Keratinocyte (primary cell): ENCODE measurements at regions not wholly inside any gene's neighbourhood (a gene's known extent, or its start where the extent isn't known, plus 50 kb on each side); places are given as distances from the start of the nearest gene placed in this dataset.

Source experiments
- DNase-seq: peaks from one replicate; pipeline ENCODE4 v3.0.0-alpha.2; 2011; ENCODE audit warnings: low read depth, missing footprints, low spot score
- FAIRE-seq: peaks from 2 replicates; lab custom pipeline; 2011; peaks lifted over from hg19 to GRCh38; lab: Jason Lieb, UNC
- H2AFZ ChIP-seq: 2 replicates; pipeline ENCODE4 v1.6.0; 2012; ENCODE audit warnings: low read length, control low read depth, inconsistent platforms; ENCODE audit not compliant: control insufficient read depth
- H3K27ac ChIP-seq: 2 replicates; pipeline ENCODE4 v1.5.1; 2011; ENCODE audit warnings: low read length; ENCODE audit not compliant: control insufficient read depth, insufficient read depth
- H3K27me3 ChIP-seq: 3 replicates; pipeline ENCODE4 v1.6.0; 2011; ENCODE audit warnings: low read length; ENCODE audit not compliant: control insufficient read depth, insufficient read depth; ENCODE audit errors: extremely low read depth
- H3K36me3 ChIP-seq, 2 experiments: 2 replicates in 1 of 2; 3 replicates in 1 of 2; pipeline ENCODE4 v1.5.1; 2011; ENCODE audit warnings: low read length in 2 of 2, mild to moderate bottlenecking in 1 of 2; ENCODE audit not compliant: control insufficient read depth in 2 of 2, insufficient read depth in 2 of 2; ENCODE audit errors: extremely low read depth in 1 of 2
- H3K4me1 ChIP-seq: 3 replicates; pipeline ENCODE4 v1.5.1; 2011; ENCODE audit warnings: low read length; ENCODE audit not compliant: control insufficient read depth, insufficient read depth; ENCODE audit errors: extremely low read depth
- H3K4me2 ChIP-seq: 3 replicates; pipeline ENCODE4 v1.6.0; 2011; ENCODE audit warnings: low read depth, low read length; ENCODE audit not compliant: control insufficient read depth, insufficient read depth; ENCODE audit errors: extremely low read depth
- H3K4me3 ChIP-seq, 3 experiments: fragments of 200-600 bp in 1 of 3; sonication (generic) in 1 of 3; 2 replicates in 2 of 3; 3 replicates in 1 of 3; pipeline ENCODE4 v1.5.1; 2011 to 2016; ENCODE audit warnings: low read length in 3 of 3, mild to moderate bottlenecking in 3 of 3, control low read depth in 2 of 3, inconsistent platforms in 1 of 3, low read depth in 1 of 3, mixed read lengths in 1 of 3, mixed run types in 1 of 3, moderate library complexity in 1 of 3; ENCODE audit not compliant: control insufficient read depth in 2 of 3, insufficient read depth in 2 of 3; ENCODE audit errors: extremely low read depth in 1 of 3
- H3K79me2 ChIP-seq: 2 replicates; pipeline ENCODE4 v1.6.0; 2012; ENCODE audit warnings: low read length; ENCODE audit not compliant: control insufficient read depth, insufficient read depth
- H3K9ac ChIP-seq: 3 replicates; pipeline ENCODE4 v1.6.0; 2011; ENCODE audit warnings: low read length; ENCODE audit not compliant: control insufficient read depth, insufficient read depth; ENCODE audit errors: extremely low read depth
- H3K9me1 ChIP-seq: 3 replicates; pipeline ENCODE4 v1.6.0; 2011; ENCODE audit warnings: low read length; ENCODE audit not compliant: control insufficient read depth, insufficient read depth; ENCODE audit errors: extremely low read depth
- H3K9me3 ChIP-seq: 2 replicates; pipeline ENCODE4 v1.5.1; 2012; ENCODE audit warnings: low read depth, low read length; ENCODE audit not compliant: control insufficient read depth
- H4K20me1 ChIP-seq: 3 replicates; pipeline ENCODE4 v1.6.0; 2011; ENCODE audit warnings: low read length; ENCODE audit not compliant: control insufficient read depth, insufficient read depth; ENCODE audit errors: extremely low read depth
- EZH2 ChIP-seq: IDR thresholded peaks from one replicate; pipeline ENCODE4 v1.6.1; 2012; ENCODE audit warnings: inconsistent platforms, mild to moderate bottlenecking, low read length, moderate library complexity
- dilution Hi-C: fragments of 300-500 bp; cut with MboI; formaldehyde crosslinking; loops from one replicate; pipeline ENCODE4 v1.7.0; 2020; ENCODE audit warnings: low sequenced_read_pairs; ENCODE audit not compliant: extremely low pct_ligation_motif_present
- TF ChIP-seq, protein P1 (sequence below), 3 experiments: IDR thresholded peaks in 1 of 3; conservative IDR thresholded peaks in 1 of 3; optimal IDR thresholded peaks in 1 of 3; 2 replicates in 2 of 3; 3 replicates in 1 of 3; pipeline versions ENCODE3 to v1.5.1; 2011; ENCODE audit warnings: low read length in 3 of 3, mild to moderate bottlenecking in 3 of 3, moderate library complexity in 2 of 3, control low read depth in 1 of 3, inconsistent platforms in 1 of 3; ENCODE audit not compliant: insufficient read depth in 2 of 3; ENCODE audit errors: extremely low read depth in 1 of 3

DNA sequence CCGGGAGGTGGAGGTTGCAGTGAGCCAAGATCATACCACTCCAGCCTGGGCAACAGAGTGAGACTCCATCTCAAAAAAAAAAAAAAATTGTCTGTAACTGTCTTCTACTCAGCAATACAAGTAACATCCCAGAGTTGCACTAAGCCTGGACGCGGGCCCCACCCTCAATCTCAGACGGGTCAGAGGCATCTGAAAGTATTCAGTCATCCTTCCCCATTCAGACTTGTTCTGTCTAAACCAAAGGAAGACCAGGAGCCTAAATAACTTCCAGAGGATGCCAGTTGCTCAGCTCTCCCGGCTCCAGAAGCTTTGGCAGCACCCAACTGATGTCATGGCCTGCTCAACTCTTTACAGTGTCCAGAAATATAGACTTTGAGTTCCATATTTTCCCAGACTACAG is 218.6 kb downstream of the AUH start:
- Histone ChIP-seq H2AFZ (no peak overlapping the region), H3K9ac (no peak overlapping the region), H3K4me2 (no peak overlapping the region), H3K4me1 (peaks cover 4% of the 10 kb centered on the region), H3K27me3 (no peaks in the 10 kb centered on the region), H3K9me1 (no peaks in the 10 kb centered on the region), H3K79me2 (no peaks in the 10 kb centered on the region), H4K20me1 (no peaks in the 10 kb centered on the region), H3K9me3 (no peaks in the 10 kb centered on the region), H3K36me3 (no peaks in the 10 kb centered on the region), H3K4me3 (no peak overlapping the region), H3K27ac (no peak overlapping the region)
- dilution Hi-C loops = no loop called here
- no peak for DNase-seq
- no peak for FAIRE-seq
- TF ChIP-seq, protein P1, sequence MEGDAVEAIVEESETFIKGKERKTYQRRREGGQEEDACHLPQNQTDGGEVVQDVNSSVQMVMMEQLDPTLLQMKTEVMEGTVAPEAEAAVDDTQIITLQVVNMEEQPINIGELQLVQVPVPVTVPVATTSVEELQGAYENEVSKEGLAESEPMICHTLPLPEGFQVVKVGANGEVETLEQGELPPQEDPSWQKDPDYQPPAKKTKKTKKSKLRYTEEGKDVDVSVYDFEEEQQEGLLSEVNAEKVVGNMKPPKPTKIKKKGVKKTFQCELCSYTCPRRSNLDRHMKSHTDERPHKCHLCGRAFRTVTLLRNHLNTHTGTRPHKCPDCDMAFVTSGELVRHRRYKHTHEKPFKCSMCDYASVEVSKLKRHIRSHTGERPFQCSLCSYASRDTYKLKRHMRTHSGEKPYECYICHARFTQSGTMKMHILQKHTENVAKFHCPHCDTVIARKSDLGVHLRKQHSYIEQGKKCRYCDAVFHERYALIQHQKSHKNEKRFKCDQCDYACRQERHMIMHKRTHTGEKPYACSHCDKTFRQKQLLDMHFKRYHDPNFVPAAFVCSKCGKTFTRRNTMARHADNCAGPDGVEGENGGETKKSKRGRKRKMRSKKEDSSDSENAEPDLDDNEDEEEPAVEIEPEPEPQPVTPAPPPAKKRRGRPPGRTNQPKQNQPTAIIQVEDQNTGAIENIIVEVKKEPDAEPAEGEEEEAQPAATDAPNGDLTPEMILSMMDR (optimal IDR thresholded peaks at IDR 0.05 in 1 of 3, IDR thresholded peaks at IDR 0.05 in 1 of 3, conservative IDR thresholded peaks at IDR 0.05 in 1 of 3; ENCODE audit: extremely low read depth in 1 of 3, insufficient read depth in 2 of 3, low read length in 3 of 3) = no peak
- no peak for TF ChIP-seq EZH2

DNA sequence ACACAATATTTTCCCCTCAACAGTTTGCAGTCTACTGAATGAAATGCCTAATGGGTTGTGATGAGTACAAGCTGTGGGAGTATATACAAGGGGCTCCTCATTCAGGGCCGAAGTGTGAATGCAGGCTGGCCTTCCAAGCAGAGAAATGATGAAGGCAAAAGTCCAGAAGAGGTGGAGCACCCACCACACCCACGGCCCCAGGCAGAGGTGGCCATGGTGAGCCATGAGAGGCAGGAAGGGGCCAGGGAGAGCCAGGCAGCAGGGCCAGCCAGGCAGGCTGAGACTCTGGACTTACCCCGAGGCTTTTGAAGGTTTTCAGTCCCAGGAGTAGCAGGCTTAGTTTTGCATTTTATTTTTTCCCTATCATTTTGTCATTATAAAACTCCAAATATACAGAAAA is 218.1 kb downstream of the AUH start:
- H3K4me3 ChIP-seq = no peak overlapping the region
- no peak overlapping the region for H3K4me2 ChIP-seq
- H2AFZ ChIP-seq = no peak overlapping the region
- no peaks in the 10 kb centered on the region for H3K9me3 ChIP-seq
- H3K79me2 ChIP-seq = no peaks in the 10 kb centered on the region
- H3K27ac ChIP-seq = no peak overlapping the region
- DNase-seq (no peak), FAIRE-seq (no peak)
- H3K36me3 ChIP-seq = no peaks in the 10 kb centered on the region
- H3K9me1 ChIP-seq = no peaks in the 10 kb centered on the region
- dilution Hi-C loops = no loop called here
- H3K9ac ChIP-seq = no peak overlapping the region
- H4K20me1 ChIP-seq = no peaks in the 10 kb centered on the region
- TF ChIP-seq EZH2 = no peak
- TF ChIP-seq, protein P1 (optimal IDR thresholded peaks at IDR 0.05 in 1 of 3, IDR thresholded peaks at IDR 0.05 in 1 of 3, conservative IDR thresholded peaks at IDR 0.05 in 1 of 3; ENCODE audit: extremely low read depth in 1 of 3, insufficient read depth in 2 of 3, low read length in 3 of 3) = no peak
- H3K4me1 ChIP-seq = peaks cover 4% of the 10 kb centered on the region
- no peaks in the 10 kb centered on the region for H3K27me3 ChIP-seq
